ENCODE measurements at regions not wholly inside any gene's neighbourhood (a gene's known extent, or its start where the extent isn't known, plus 50 kb on each side); places are given as distances from the start of the nearest gene placed in this dataset.

- ATAC-seq, result no peak
- ChIA-PET POLR2A (no interaction called here), CTCF (no interaction called here)
- intact Hi-C loops (cut with micrococcal nuclease), result no loop called here
- H3K4me1 Mint-ChIP-seq (ENCODE audit: low read depth), result peaks cover 5% of the 10 kb centered on the region
- no peak overlapping the region for H3K4me3 Mint-ChIP-seq
- no peaks in the 10 kb centered on the region for H3K27me3 Mint-ChIP-seq
- peaks cover 13% of the 10 kb centered on the region for H3K9me3 Mint-ChIP-seq
- DNase-seq, result no peak
- H3K27ac Mint-ChIP-seq, result no peak overlapping the region
- TF ChIP-seq CTCF (IDR thresholded peaks at IDR 0.05), result no peak
- H3K36me3 Mint-ChIP-seq (ENCODE audit: low read depth), result peaks cover 3% of the 10 kb centered on the region
These were observed 194.3 kb upstream of the MAP3K1 start for GRCh38 chr5:56620903-56621677.

GRCh38 chr5:56617998-56618397 is 197.4 kb upstream of the MAP3K1 start:
- no peak for ATAC-seq
- Mint-ChIP-seq H3K27ac (no peak overlapping the region), H3K36me3 (ENCODE audit: low read depth) (peaks cover 3% of the 10 kb centered on the region), H3K4me1 (ENCODE audit: low read depth) (peaks cover 32% of the 10 kb centered on the region), H3K27me3 (no peaks in the 10 kb centered on the region), H3K9me3 (peaks cover 13% of the 10 kb centered on the region), H3K4me3 (no peak overlapping the region)
- ChIA-PET CTCF (interaction anchor here (1.1 to 1.5 kb wide), 2 partner anchors 29 to 117 kb away, joined by 3 read pairs; no protein-coding TSS in a partner anchor), POLR2A (interaction anchor here (0.6 kb wide), 1 partner anchor 231 kb away, joined by 3 read pairs; no protein-coding TSS in a partner anchor)
- no peak for DNase-seq
- intact Hi-C loops (cut with micrococcal nuclease), result no loop called here
- no peak for TF ChIP-seq CTCF (IDR thresholded peaks at IDR 0.05)

GRCh38 chr5:56616454-56617160 is 198.7 kb upstream of the MAP3K1 start:
- no peak for TF ChIP-seq CTCF (IDR thresholded peaks at IDR 0.05)
- no peak for ATAC-seq
- Mint-ChIP-seq H3K4me3 (no peak overlapping the region), H3K36me3 (ENCODE audit: low read depth) (peaks cover 6% of the 10 kb centered on the region), H3K4me1 (ENCODE audit: low read depth) (peaks cover 44% of the 10 kb centered on the region), H3K27ac (no peak overlapping the region), H3K9me3 (peaks cover 16% of the 10 kb centered on the region), H3K27me3 (no peaks in the 10 kb centered on the region)
- ChIA-PET POLR2A (no interaction called here), CTCF (interaction anchor here (1.5 kb wide), 1 partner anchor 28 kb away, joined by 3 read pairs; no protein-coding TSS in a partner anchor)
- no peak for DNase-seq
- intact Hi-C loops (cut with micrococcal nuclease), result no loop called here

GRCh38 chr5:56615361-56616153 is 199.8 kb upstream of the MAP3K1 start:
- Mint-ChIP-seq H3K36me3 (ENCODE audit: low read depth) (peaks cover 12% of the 10 kb centered on the region), H3K4me3 (no peak overlapping the region), H3K9me3 (peaks cover 22% of the 10 kb centered on the region), H3K27me3 (no peaks in the 10 kb centered on the region), H3K4me1 (ENCODE audit: low read depth) (peaks cover 53% of the 10 kb centered on the region), H3K27ac (no peak overlapping the region)
- POLR2A ChIA-PET, result interaction anchor here (0.6 kb wide), 1 partner anchor 169 kb away, joined by 3 read pairs; no protein-coding TSS in a partner anchor
- ATAC-seq (no peak), DNase-seq (no peak)
- intact Hi-C loops (cut with micrococcal nuclease), result no loop called here
- CTCF ChIA-PET, result interaction anchor here (0.6 kb wide), 1 partner anchor 234 kb away, joined by 5 read pairs; no protein-coding TSS in a partner anchor
- no peak for TF ChIP-seq CTCF (IDR thresholded peaks at IDR 0.05)

Data from activated CD8-positive, alpha-beta T cell treated with anti-CD3 and anti-CD28 coated beads for 36 hours (primary cell).